H9 (cell line): ENCODE measurements at regions not wholly inside any gene's neighbourhood (a gene's known extent, or its start where the extent isn't known, plus 50 kb on each side); places are given as distances from the start of the nearest gene placed in this dataset.

ENCODE experiments used
- DNase-seq: peaks from one replicate; pipeline ENCODE4 v3.0.0-alpha.2; 2017
- H2AFZ ChIP-seq: one replicate; pipeline ENCODE4 v1.6.1; 2013; ENCODE audit warnings: mild to moderate bottlenecking, low read length, control low read depth, moderate library complexity
- H2AK5ac ChIP-seq: 2 replicates; pipeline ENCODE4 v1.6.1; 2013; ENCODE audit warnings: low read length, control low read depth, mixed read lengths; ENCODE audit not compliant: insufficient read length
- H2BK120ac ChIP-seq: one replicate; pipeline ENCODE4 v1.6.1; 2013; ENCODE audit warnings: low read depth, mild to moderate bottlenecking, low read length, control low read depth, inconsistent platforms; ENCODE audit not compliant: poor library complexity, severe bottlenecking
- H2BK12ac ChIP-seq: 2 replicates; pipeline ENCODE4 v1.6.1; 2013; ENCODE audit warnings: low read length, control low read depth, mixed read lengths, low read depth; ENCODE audit not compliant: insufficient read length
- H2BK15ac ChIP-seq: 2 replicates; pipeline ENCODE4 v1.6.1; 2013; ENCODE audit warnings: low read depth, low read length, control low read depth
- H2BK20ac ChIP-seq: one replicate; pipeline ENCODE4 v1.6.1; 2013; ENCODE audit warnings: low read depth, mild to moderate bottlenecking, low read length, control low read depth, inconsistent platforms; ENCODE audit not compliant: poor library complexity, severe bottlenecking
- H2BK5ac ChIP-seq: 2 replicates; pipeline ENCODE4 v1.6.1; 2013; ENCODE audit warnings: low read length, control low read depth, mixed read lengths; ENCODE audit not compliant: insufficient read length
- H3K14ac ChIP-seq: 2 replicates; pipeline ENCODE4 v1.6.1; 2013; ENCODE audit warnings: low read length, control low read depth; ENCODE audit not compliant: insufficient read depth
- H3K18ac ChIP-seq: 2 replicates; pipeline ENCODE4 v1.6.1; 2013; ENCODE audit warnings: low read depth, mild to moderate bottlenecking, mixed read lengths, low read length, control low read depth; ENCODE audit not compliant: insufficient read length
- H3K23ac ChIP-seq: 2 replicates; pipeline ENCODE4 v1.6.1; 2013; ENCODE audit warnings: low read length, control low read depth, mixed read lengths, low read depth; ENCODE audit not compliant: insufficient read length
- H3K23me2 ChIP-seq: 2 replicates; pipeline ENCODE4 v1.6.1; 2013; ENCODE audit warnings: low read depth, mild to moderate bottlenecking, mixed read lengths, low read length, control low read depth; ENCODE audit not compliant: insufficient read length, poor library complexity, severe bottlenecking
- H3K27ac ChIP-seq: 2 replicates; pipeline ENCODE4 v1.5.1; 2013; ENCODE audit warnings: low read length, control low read depth, mixed read lengths, low read depth; ENCODE audit not compliant: insufficient read length
- H3K27me3 ChIP-seq: 2 replicates; pipeline ENCODE4 v1.6.1; 2013; ENCODE audit warnings: low read length, control low read depth, inconsistent platforms; ENCODE audit not compliant: insufficient read depth
- H3K4ac ChIP-seq: 2 replicates; pipeline ENCODE4 v1.6.1; 2013; ENCODE audit warnings: low read depth, mild to moderate bottlenecking, control low read depth, inconsistent platforms, low read length, moderate library complexity
- H3K4me1 ChIP-seq: 2 replicates; pipeline ENCODE4 v1.6.1; 2013; ENCODE audit warnings: low read length, control low read depth, inconsistent platforms; ENCODE audit not compliant: insufficient read depth
- H3K4me2 ChIP-seq: 2 replicates; pipeline ENCODE4 v1.6.1; 2013; ENCODE audit warnings: low read length, control low read depth, mixed read lengths; ENCODE audit not compliant: insufficient read length, insufficient read depth
- H3K56ac ChIP-seq: 2 replicates; pipeline ENCODE4 v1.6.1; 2013; ENCODE audit warnings: low read depth, mild to moderate bottlenecking, mixed read lengths, low read length, control low read depth; ENCODE audit not compliant: insufficient read length
- H3K79me1 ChIP-seq: 2 replicates; pipeline ENCODE4 v1.6.1; 2013; ENCODE audit warnings: low read depth, mild to moderate bottlenecking, moderate library complexity, low read length, control low read depth, inconsistent platforms; ENCODE audit not compliant: insufficient read depth, poor library complexity, severe bottlenecking
- H3K79me2 ChIP-seq: 2 replicates; pipeline ENCODE4 v1.6.1; 2013; ENCODE audit warnings: low read length, control low read depth, inconsistent platforms; ENCODE audit not compliant: insufficient read depth
- H3K9ac ChIP-seq: 2 replicates; pipeline ENCODE4 v1.6.1; 2013; ENCODE audit warnings: low read length, control low read depth, mixed read lengths; ENCODE audit not compliant: insufficient read length; ENCODE audit errors: extremely low read depth
- H3K9me3 ChIP-seq: one replicate; pipeline ENCODE4 v1.6.1; 2013; ENCODE audit warnings: low read depth, low read length, inconsistent platforms; ENCODE audit not compliant: control insufficient read depth
- H3T11ph ChIP-seq: one replicate; pipeline ENCODE4 v1.6.1; 2013; ENCODE audit warnings: mild to moderate bottlenecking, low read length, control low read depth, inconsistent platforms
- H4K20me1 ChIP-seq: one replicate; pipeline ENCODE4 v1.6.1; 2013; ENCODE audit not compliant: control insufficient read depth, insufficient read length, insufficient read depth
- H4K5ac ChIP-seq: 2 replicates; pipeline ENCODE4 v1.6.1; 2013; ENCODE audit warnings: low read depth, mild to moderate bottlenecking, mixed read lengths, low read length, control low read depth; ENCODE audit not compliant: insufficient read length
- H4K8ac ChIP-seq: replicated peaks from 2 replicates; pipeline ENCODE4 v1.6.1; 2013; ENCODE audit warnings: low read length, control low read depth, mixed read lengths, low read depth; ENCODE audit not compliant: insufficient read length
- H4K91ac ChIP-seq: 2 replicates; pipeline ENCODE4 v1.6.1; 2013; ENCODE audit warnings: low read depth, mild to moderate bottlenecking, moderate library complexity, mixed read lengths, low read length, control low read depth; ENCODE audit not compliant: insufficient read length
- H3K27ac Mint-ChIP-seq, 3 experiments: 2 replicates in 2 of 3; 3 replicates in 1 of 3; pipeline ENCODE4 v1.8.0; 2020 to 2021; ENCODE audit warnings: mixed read lengths in 3 of 3, mild to moderate bottlenecking in 1 of 3, moderate library complexity in 1 of 3
- H3K27me3 Mint-ChIP-seq: 2 replicates; pipeline ENCODE4 v1.8.0; 2021; ENCODE audit warnings: low read depth, mild to moderate bottlenecking, moderate library complexity, mixed read lengths
- H3K36me3 Mint-ChIP-seq, 3 experiments: 2 replicates in 2 of 3; 3 replicates in 1 of 3; pipeline ENCODE4 v1.8.0; 2020 to 2021; ENCODE audit warnings: low read depth in 3 of 3, mixed read lengths in 3 of 3; ENCODE audit not compliant: insufficient read depth in 1 of 3
- H3K4me1 Mint-ChIP-seq, 2 experiments: 2 replicates each; pipeline ENCODE4 v1.8.0; 2020; ENCODE audit warnings: mixed read lengths in 2 of 2
- H3K4me3 Mint-ChIP-seq, 2 experiments: 2 replicates in 1 of 2; 3 replicates in 1 of 2; pipeline ENCODE4 v1.8.0; 2020 to 2021; ENCODE audit warnings: mild to moderate bottlenecking in 2 of 2, mixed read lengths in 2 of 2, moderate library complexity in 1 of 2
- H3K9me3 Mint-ChIP-seq, 2 experiments: 2 replicates in 1 of 2; 3 replicates in 1 of 2; pipeline ENCODE4 v1.8.0; 2020; ENCODE audit warnings: mild to moderate bottlenecking in 2 of 2, mixed read lengths in 2 of 2, moderate library complexity in 1 of 2
- CTCF ChIP-seq: fragments of 200-600 bp; sonication (generic); conservative IDR thresholded peaks from 3 replicates; pipeline ENCODE4 v1.8.0; 2021; ENCODE audit warnings: antibody characterized with exemption, mild to moderate bottlenecking
- WGBS: extraction: QIAGEN DNeasy Blood & Tissue Kit; methylation state at CpG from one replicate; pipeline ENCODE4 v1.1.7; 2013; ENCODE audit warnings: missing lambda C conversion rate, low lambda C conversion rate, mixed read lengths; ENCODE audit not compliant: insufficient read length; ENCODE audit errors: extremely low coverage; 5-methylcytosine and 5-hydroxymethylcytosine counted together

DNA sequence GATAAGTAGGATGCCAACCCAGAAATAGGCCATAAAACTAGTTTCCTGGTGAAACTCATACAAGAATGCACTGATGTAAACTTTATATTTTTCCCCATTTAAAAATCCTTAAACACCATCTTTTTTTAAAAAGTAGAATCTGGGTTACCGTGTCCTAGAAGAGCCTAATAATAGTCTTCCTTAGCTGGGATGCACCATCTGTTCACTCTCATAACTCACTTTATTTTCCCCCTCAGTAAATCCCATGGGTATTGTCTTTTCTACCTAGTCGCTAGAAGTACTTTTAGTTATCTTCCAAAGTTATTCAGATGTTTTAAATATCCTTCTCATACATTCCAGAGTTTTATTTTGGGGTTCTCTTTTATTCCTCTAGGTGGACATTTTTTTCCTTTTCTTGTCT is 250.2 kb downstream of the PLA2G4A start:
- Histone ChIP-seq H3K14ac (no peak overlapping the region), H3K56ac (no peak overlapping the region), H3K4me1 (no peaks in the 10 kb centered on the region), H3K9me3 (no peaks in the 10 kb centered on the region), H4K8ac (no peak overlapping the region), H2BK12ac (no peak overlapping the region), H3K23me2 (no peaks in the 10 kb centered on the region), H2BK5ac (no peak overlapping the region), H3K23ac (no peak overlapping the region), H3K79me1 (no peaks in the 10 kb centered on the region), H3K79me2 (no peaks in the 10 kb centered on the region; the same call in 1 of the 2 replicates), H3K27me3 (no peaks in the 10 kb centered on the region), H4K20me1 (no peaks in the 10 kb centered on the region), H3K9ac (no peak overlapping the region), H2BK20ac (no peak overlapping the region), H3K27ac (no peak overlapping the region), H3K4me2 (no peak overlapping the region), H2AFZ (no peak overlapping the region), H4K91ac (no peak overlapping the region), H3T11ph (no peak overlapping the region), H2BK120ac (no peak overlapping the region), H3K18ac (no peak overlapping the region), H4K5ac (no peak overlapping the region), H2BK15ac (no peak overlapping the region), H2AK5ac (no peak overlapping the region), H3K4ac (no peak overlapping the region)
- Mint-ChIP-seq H3K36me3 (peaks cover 2 to 5% (median 2%) of the 10 kb centered on the region in 3 experiments; a peak in 1 of 7 replicates), H3K9me3 (peaks cover 4 to 7% of the 10 kb centered on the region in 2 experiments; a peak in 3 of 5 replicates), H3K27ac (no peak overlapping the region), H3K27me3 (no peaks in the 10 kb centered on the region), H3K4me1 (no peaks in the 10 kb centered on the region), H3K4me3 (no peak overlapping the region)
- DNase-seq: no peak
- TF ChIP-seq CTCF: no peak
- WGBS: no CpG with 5 or more reads among the region's 2 CpGs
